Activated CD4-positive, CD25-positive, alpha-beta regulatory T cell treated with anti-CD3 and anti-CD28 coated beads, Interleukin-2, amount 50 U/mL, for 24 hours (primary cell): ENCODE measurements at regions not wholly inside any gene's neighbourhood (a gene's known extent, or its start where the extent isn't known, plus 50 kb on each side); places are given as distances from the start of the nearest gene placed in this dataset.

ENCODE experiments used
- ATAC-seq, 2 donors: fragments of 150-1000 bp; cut with Tn5 transposase; one replicate each; pipeline ENCODE4 v1.10.0; 2021; ENCODE audit warnings: mild to moderate bottlenecking in 1 of 2, moderate library complexity in 1 of 2

GRCh38 chr12:60391051-60391450 lies 795.2 kb downstream of the SLC16A7 start:
- ATAC-seq, result no peak

DNA sequence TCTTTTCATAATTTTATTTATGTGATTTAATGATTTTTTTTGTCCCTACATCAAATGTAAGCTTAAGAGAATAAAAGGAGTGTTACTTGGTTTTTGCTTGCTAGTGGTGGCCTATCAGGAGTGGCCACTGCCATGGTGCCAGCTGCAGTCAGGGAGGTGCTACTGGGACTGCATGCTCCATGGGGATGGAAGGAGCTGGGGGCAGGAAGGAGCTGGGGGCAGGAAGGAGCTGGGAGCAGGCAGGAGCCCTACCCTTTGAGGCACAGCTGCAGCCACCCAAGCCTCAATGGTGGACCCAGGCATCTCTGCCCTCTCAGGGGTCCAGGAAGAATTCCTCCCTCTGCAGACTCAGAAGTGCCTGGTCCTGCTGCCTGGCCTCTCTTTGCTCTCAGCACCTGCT lies 796.0 kb downstream of the SLC16A7 start:
- no peak for ATAC-seq

GRCh38 chr12:60393093-60393492 lies 797.3 kb downstream of the SLC16A7 start:
- ATAC-seq, result no peak

GRCh38 chr12:60394665-60395064 lies 798.8 kb downstream of the SLC16A7 start:
- no peak for ATAC-seq

GRCh38 chr12:60398547-60398946 lies 802.7 kb downstream of the SLC16A7 start:
- ATAC-seq, result no peak

DNA sequence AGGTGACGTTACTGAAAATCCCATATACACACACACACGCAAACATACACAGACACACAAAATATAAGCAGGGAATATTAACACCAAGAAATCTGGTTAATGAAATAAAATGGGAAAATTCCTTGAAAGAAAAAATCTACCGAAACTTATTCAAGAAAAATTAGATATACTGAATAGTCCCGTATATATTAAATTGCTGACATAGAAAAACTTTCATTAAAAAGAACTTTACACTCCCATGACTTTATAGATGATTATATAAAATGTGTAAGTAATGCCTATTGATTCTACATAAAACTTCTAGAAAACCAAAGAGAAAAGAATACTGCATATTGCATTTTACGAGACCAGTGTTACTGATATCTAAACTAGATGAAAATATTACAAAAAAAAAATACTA lies 803.2 kb downstream of the SLC16A7 start:
- no peak for ATAC-seq

GRCh38 chr12:60402996-60403395 lies 807.2 kb downstream of the SLC16A7 start:
- ATAC-seq, result no peak

DNA sequence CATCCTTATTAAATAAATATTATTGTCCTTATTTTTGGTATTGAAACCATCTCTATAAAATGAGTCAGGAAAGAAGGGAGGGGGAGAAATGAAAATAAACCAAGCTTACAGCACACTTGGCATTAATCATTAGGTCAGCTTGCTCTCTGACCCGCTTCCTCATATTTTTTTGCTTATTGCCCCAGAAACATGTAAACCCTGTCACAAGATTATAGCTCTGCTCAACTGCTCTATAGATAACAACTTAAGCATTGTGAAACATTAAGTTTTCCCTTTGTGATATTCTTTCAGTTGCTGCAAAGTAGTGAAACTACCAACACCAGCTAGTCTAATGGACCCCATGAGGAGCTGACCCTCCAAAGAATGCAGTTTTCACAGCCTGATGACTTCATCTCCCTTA lies 819.5 kb downstream of the SLC16A7 start:
- no peak for ATAC-seq

- no peak for ATAC-seq
These were observed 824.2 kb downstream of the SLC16A7 start for GRCh38 chr12:60419986-60420385.

DNA sequence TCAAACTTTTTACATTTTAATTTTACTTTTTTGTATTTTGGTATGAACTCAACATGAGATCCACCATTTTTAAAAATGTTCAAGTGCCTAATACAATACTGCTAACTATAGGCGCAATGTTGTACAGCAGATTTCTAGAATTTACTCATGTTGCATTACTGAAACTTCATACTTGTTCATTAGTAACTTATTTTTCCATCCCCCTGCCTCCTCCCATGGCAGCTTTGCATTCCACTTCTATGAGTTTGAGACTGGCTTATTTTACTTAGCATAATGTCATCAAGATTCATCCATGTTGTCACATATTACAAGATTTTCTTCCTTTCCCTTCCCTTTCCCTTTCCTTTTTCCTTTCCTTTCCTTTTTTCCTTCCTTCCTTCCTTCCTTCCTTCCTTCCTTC lies 825.9 kb downstream of the SLC16A7 start:
- ATAC-seq, result no peak

DNA sequence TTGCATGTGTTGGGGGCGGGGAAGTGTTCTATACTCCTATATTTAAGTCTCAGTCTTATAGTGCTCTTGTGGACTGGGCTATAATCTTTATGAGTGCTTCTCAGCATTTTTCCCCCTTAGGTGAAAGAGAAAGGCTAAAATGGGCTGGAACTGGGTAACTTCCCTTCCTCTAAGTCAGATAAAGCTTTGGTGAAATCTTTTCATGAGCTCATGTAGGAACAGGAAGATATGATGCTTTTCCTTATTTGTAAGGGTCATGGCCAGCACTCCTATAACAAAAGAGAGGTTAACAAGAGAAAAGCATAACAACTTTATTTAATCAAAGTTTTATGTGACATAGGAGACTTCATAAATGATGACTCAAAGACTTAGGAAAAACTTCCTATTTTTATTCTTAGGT lies 841.5 kb downstream of the SLC16A7 start:
- ATAC-seq, result no peak

GRCh38 chr12:60441577-60441976 lies 845.7 kb downstream of the SLC16A7 start:
- no peak for ATAC-seq

GRCh38 chr12:60451457-60451856 lies 855.6 kb downstream of the SLC16A7 start:
- ATAC-seq, result no peak

DNA sequence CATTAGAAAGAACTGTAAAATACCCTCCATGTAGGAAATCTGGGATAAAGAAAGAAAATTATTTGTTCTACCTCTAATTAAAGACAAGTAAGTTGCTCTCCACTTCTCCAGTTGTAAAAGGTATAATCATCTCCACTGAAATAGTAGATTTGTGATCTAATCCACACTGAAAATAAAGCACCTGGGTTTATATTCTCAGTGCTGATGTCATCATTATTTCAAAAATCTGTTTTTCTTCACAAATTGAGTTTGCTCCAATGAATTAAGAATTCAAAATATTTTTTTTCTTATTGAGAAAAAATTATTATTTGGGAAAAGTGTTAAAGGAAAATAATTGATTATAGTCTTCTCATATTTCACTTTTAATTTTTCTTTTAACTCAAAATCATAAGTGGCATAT lies 869.2 kb downstream of the SLC16A7 start:
- no peak for ATAC-seq

GRCh38 chr12:60468546-60468945 lies 872.7 kb downstream of the SLC16A7 start:
- no peak for ATAC-seq

GRCh38 chr12:60475825-60476224 lies 880.0 kb downstream of the SLC16A7 start:
- ATAC-seq, result no peak

DNA sequence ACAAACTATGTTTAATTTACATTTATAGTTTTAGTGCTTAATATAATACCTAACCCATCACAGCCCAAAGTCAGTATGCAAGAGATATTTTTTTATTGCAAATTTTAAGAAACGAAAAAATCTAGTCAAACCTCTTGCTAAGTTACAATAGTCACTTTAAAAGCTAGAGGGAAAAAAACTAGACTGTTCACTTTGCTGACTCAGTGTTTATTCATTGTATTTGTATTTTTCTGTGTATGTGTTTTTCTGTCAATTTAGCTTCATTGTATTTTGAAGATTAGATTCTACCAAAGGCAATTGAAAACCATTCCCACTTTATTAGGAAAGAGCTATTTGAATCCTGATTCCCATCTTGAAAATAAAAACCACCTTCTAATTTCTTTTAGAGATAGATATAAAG lies 891.5 kb downstream of the SLC16A7 start:
- ATAC-seq, result no peak

GRCh38 chr12:60489071-60489470 lies 893.2 kb downstream of the SLC16A7 start:
- no peak for ATAC-seq

DNA sequence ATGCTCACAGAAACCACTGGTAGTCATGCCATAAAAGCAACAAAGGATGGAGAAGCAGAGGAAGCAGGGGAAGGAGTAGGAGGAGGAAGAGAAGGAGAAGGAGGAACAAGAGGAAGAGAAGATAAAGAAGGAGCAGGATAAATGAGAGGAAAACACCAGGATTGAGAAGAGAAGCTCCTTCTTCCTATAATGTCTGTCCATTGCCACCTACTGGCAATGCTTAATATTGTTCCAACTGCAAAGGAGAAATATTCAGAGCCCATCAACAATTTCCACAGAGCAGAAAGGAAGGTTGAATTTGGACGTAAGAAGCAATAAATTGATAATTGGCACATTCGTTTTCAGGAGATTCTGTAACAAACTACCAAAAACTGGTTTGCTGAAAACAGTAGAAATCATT lies 898.4 kb downstream of the SLC16A7 start:
- ATAC-seq, result no peak

GRCh38 chr12:60498656-60499055 lies 902.8 kb downstream of the SLC16A7 start:
- no peak for ATAC-seq

- ATAC-seq, result no peak
These were observed 905.4 kb downstream of the SLC16A7 start for GRCh38 chr12:60501124-60501729.

- ATAC-seq, result no peak
These were observed 927.0 kb downstream of the SLC16A7 start for GRCh38 chr12:60522684-60523400.

DNA sequence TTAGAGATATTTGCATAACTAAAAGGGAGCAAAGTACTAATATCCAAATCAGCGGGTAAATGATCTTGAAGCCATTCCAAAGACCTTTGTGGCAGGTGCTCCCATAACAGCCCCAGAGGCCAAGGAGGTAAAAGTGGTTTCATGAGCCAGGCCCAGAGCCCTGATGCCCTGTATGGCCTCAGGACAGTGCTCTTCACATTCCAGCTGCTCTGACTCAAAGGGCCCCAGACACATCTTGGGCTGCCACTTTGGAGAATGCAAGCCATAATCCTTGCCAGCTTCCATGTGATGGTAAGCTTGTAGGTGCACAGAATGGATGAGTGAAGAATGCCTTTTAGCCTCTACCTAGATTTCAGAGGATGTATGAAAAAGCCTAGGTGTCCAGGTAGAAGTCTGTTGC lies 933.4 kb downstream of the SLC16A7 start:
- ATAC-seq, result no peak

GRCh38 chr12:60529723-60530122 lies 933.9 kb downstream of the SLC16A7 start:
- no peak for ATAC-seq

DNA sequence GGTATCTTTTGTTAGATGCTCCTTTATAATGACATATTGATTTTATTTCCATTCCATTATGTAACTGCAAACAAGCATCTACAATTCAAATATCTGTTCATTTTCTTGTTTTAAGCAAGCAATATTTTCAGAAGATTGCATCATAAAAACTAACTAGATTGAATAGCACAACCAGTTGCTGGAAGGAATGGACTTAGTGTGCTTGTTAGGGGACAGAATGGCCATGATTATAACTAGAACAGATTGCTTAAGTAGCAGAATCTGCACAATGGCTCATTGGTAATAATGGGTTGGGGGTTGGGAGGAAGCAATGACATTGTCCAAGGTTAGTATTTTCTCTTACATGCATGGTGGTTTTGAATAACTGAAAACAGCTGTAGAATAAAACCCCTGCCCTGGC lies 939.5 kb downstream of the SLC16A7 start:
- ATAC-seq, result no peak
